ENCODE measurements at regions not wholly inside any gene's neighbourhood (a gene's known extent, or its start where the extent isn't known, plus 50 kb on each side); places are given as distances from the start of the nearest gene placed in this dataset.
"Not testable (repeated sequence)": the region's sequence is repeated elsewhere in the genome, so short reads cannot be mapped to it uniquely, and the experiment has no call there.

DNA sequence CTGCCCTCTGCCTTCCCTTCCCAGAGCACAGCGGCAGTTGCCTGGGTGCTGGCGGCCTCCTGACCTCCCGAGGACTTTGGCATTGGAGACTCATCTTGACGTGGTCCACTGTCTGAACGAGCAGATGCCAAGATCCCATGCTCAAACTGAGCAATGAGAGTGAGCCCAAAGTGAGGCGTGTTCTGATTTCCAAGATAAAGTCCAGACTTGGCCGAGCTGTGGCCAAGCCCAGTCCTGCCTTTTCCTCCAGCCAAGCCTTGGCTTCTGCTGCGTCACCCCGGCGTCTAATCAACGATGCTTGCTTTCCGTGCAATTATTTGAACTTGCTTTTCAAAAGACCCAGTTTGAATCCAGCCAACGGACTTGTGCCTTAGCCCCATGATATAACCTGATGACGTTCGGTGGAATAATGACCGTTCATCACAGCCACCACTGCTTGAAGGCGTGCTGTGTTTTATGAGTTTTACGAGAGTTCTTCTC, 179.2 kb downstream of the IRF8 start:
- H3K27ac ChIP-seq, result no peak overlapping the region
- peaks cover 0 to 2% of the 10 kb centered on the region in 2 donors for H3K27me3 ChIP-seq
- H3K4me3 ChIP-seq, result no peak overlapping the region
- intact Hi-C loops (cut with DNase I), result no loop called here
- 79% methylated on average over 12 of the region's 18 CpGs for WGBS (ENCODE audit: insufficient coverage, low coverage, low lambda C conversion rate, missing lambda C conversion rate)
- TF ChIP-seq, protein P1, sequence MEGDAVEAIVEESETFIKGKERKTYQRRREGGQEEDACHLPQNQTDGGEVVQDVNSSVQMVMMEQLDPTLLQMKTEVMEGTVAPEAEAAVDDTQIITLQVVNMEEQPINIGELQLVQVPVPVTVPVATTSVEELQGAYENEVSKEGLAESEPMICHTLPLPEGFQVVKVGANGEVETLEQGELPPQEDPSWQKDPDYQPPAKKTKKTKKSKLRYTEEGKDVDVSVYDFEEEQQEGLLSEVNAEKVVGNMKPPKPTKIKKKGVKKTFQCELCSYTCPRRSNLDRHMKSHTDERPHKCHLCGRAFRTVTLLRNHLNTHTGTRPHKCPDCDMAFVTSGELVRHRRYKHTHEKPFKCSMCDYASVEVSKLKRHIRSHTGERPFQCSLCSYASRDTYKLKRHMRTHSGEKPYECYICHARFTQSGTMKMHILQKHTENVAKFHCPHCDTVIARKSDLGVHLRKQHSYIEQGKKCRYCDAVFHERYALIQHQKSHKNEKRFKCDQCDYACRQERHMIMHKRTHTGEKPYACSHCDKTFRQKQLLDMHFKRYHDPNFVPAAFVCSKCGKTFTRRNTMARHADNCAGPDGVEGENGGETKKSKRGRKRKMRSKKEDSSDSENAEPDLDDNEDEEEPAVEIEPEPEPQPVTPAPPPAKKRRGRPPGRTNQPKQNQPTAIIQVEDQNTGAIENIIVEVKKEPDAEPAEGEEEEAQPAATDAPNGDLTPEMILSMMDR (IDR thresholded peaks at IDR 0.05), result no peak
- no peak for TF ChIP-seq POLR2A (IDR thresholded peaks at IDR 0.05)
- H3K9me3 ChIP-seq, result no peaks in the 10 kb centered on the region
- ATAC-seq (no peak), DNase-seq (peak in 1 of 3 donors; percentile 31)
- H3K36me3 ChIP-seq, result no peaks in the 10 kb centered on the region
- H3K4me1 ChIP-seq, result no peaks in the 10 kb centered on the region

DNA sequence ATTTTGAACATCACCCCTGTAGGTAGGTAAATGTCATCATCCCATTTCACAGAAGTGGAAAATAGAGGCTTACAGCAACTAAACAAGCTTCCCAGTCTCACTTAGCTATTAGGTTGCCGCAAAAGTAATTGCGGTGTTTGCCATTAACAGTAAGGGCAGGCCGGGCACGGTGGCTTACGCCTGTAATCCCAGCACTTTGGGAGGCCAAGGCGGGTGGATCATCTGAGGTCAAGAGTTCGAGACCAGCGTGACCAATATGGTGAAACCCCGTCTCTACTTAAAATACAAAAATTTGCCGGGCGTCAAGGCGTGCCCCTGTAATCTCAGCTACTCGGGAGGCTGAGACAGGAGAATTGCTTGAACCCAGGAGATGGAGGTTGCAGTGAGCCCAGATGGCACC, 179.7 kb downstream of the IRF8 start:
- H3K27ac ChIP-seq; H3K27me3 ChIP-seq; H3K4me1 ChIP-seq; ATAC-seq; H3K36me3 ChIP-seq; intact Hi-C loops (cut with DNase I); H3K9me3 ChIP-seq; H3K4me3 ChIP-seq: not testable (repeated sequence)
- no CpG with 5 or more reads among the region's 13 CpGs for WGBS (ENCODE audit: insufficient coverage, low coverage, low lambda C conversion rate, missing lambda C conversion rate)
- DNase-seq, result peak in 1 of 3 donors; percentile 10

DNA sequence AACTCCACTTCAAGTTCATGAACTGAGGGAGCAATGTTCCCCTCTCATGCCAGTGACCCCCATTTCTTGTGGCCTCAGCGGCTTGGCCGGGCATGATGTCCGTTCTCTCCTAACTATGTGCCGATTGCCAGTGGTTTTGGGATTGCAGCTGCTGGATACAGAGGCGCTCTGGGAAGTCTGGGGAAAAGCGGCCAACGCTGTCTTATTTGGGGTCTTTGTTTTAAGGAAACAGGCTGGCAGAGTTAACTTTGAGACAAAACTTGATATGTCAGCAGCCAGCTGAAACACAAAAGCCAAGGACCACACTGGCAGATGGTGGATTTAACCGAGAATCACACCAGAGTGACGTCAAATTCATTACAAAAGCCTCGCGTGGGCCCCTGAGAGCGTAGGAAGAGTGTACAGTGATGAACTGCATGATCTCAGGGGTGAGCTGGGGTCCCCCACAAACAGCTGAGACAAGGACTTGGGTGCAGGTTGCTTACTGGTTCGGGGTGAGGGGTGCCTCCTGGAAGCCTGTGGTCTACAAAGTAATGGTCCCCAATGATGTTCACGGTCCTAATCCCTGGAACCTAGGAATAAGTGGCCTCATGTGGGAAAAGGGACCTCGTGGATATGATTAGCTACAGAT, 180.4 kb downstream of the IRF8 start:
- DNase-seq, result peak in 2 of 3 donors; percentile 23 to 27
- no peaks in the 10 kb centered on the region for H3K9me3 ChIP-seq
- TF ChIP-seq POLR2A (IDR thresholded peaks at IDR 0.05), result no peak
- TF ChIP-seq, protein P1 (IDR thresholded peaks at IDR 0.05), result no peak
- no peaks in the 10 kb centered on the region for H3K27me3 ChIP-seq
- WGBS (ENCODE audit: insufficient coverage, low coverage, low lambda C conversion rate, missing lambda C conversion rate), result 82% methylated on average over 12 of the region's 15 CpGs
- no peaks in the 10 kb centered on the region for H3K36me3 ChIP-seq
- intact Hi-C loops (cut with DNase I), result no loop called here
- no peak overlapping the region for H3K4me3 ChIP-seq
- no peak overlapping the region for H3K27ac ChIP-seq
- H3K4me1 ChIP-seq, result no peaks in the 10 kb centered on the region
- ATAC-seq, result no peak

DNA sequence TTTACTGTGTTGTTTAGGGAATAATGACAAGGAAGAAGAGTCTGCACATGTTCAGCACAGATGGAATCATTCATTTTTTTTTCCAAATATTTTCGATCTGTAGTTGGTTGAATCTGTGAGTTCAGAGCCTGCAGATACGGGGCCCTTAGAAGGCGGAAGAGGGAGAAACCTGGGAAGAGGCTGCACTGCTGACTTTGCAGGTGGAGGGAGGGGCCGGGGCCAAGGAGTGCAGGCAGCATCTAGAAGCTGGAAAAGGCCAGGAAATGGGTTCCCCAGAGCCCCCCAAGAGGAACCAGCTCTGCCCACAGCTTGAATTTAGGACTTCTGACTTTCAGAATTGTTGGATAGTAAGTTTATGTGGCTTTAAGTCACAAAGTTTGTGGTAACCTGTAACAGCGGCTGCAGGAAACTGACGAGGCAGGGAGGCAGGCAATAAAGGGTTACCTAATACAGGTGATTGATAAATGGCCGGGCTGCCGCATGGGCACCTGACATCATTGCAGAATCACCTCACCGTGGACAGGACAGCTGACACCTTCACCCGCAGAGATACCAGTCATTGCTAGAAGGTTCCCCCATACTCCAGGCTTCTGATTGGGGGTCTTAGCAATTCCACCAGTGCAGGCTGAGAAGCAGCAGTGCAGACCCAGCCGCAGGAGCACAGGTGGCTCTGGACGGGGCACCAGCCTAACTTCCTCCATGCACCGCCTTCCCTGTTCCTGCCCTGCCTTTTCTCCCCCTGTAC, 181.3 kb downstream of the IRF8 start:
- Histone ChIP-seq H3K4me1 (no peaks in the 10 kb centered on the region), H3K27ac (no peak overlapping the region), H3K4me3 (no peak overlapping the region), H3K27me3 (no peaks in the 10 kb centered on the region), H3K36me3 (no peaks in the 10 kb centered on the region), H3K9me3 (no peaks in the 10 kb centered on the region)
- TF ChIP-seq, protein P1 (IDR thresholded peaks at IDR 0.05), result no peak
- no peak for TF ChIP-seq POLR2A (IDR thresholded peaks at IDR 0.05)
- intact Hi-C loops (cut with DNase I), result no loop called here
- peak in 2 of 3 donors; percentile 26 to 29 for DNase-seq
- ATAC-seq, result no peak
- WGBS (ENCODE audit: insufficient coverage, low coverage, low lambda C conversion rate, missing lambda C conversion rate), result 33% methylated on average over 9 of the region's 13 CpGs

DNA sequence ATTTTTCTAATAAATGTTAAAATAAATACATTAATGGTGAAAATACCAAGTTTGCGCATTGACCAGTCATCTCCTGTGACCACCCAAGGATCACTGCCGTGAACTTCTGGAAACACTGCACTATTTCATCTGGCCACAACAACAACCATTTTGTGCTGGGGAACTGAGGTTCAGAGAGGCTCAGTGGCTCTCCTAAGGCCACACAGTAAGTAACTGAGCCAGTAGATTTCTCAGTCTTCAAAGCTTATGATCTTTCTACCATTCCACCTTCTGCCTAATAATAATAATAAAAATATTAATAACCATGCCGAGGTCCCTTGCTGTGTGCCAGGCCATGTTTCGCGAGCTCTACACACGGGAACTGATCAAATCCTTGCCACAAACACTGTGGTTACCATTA, 182.0 kb downstream of the IRF8 start:
- TF ChIP-seq, protein P1 (IDR thresholded peaks at IDR 0.05), result no peak
- no peak for TF ChIP-seq POLR2A (IDR thresholded peaks at IDR 0.05)
- no peak for ATAC-seq
- Histone ChIP-seq H3K27ac (no peak overlapping the region), H3K4me1 (no peaks in the 10 kb centered on the region), H3K4me3 (no peak overlapping the region), H3K9me3 (no peaks in the 10 kb centered on the region), H3K36me3 (no peaks in the 10 kb centered on the region), H3K27me3 (no peaks in the 10 kb centered on the region)
- no peak for DNase-seq
- intact Hi-C loops (cut with DNase I), result no loop called here
- 65% methylated on average over 6 of the region's 6 CpGs for WGBS (ENCODE audit: insufficient coverage, low coverage, low lambda C conversion rate, missing lambda C conversion rate)
